ENCODE measurements at regions not wholly inside any gene's neighbourhood (a gene's known extent, or its start where the extent isn't known, plus 50 kb on each side); places are given as distances from the start of the nearest gene placed in this dataset.

GRCh38 chr4:144872508-144873225, 225.3 kb downstream of the ANAPC10 start:
- Histone ChIP-seq H3K27me3 (ENCODE audit: control insufficient read depth in 2 of 2, insufficient read depth in 2 of 2, low read length in 2 of 2) (no peaks in the 10 kb centered on the region), H3K9ac (replicated peaks; ENCODE audit: extremely low read depth, insufficient read depth, low read length) (no peak overlapping the region), H3K9me1 (replicated peaks; ENCODE audit: control insufficient read depth, extremely low read depth, insufficient read depth, low read length) (no peaks in the 10 kb centered on the region), H3K4me3 (replicated peaks in 1 of 3; ENCODE audit: insufficient read depth in 1 of 3, low read depth in 1 of 3, low read length in 3 of 3) (no peak overlapping the region), H3K79me2 (ENCODE audit: control insufficient read depth, insufficient read depth, low read length) (no peaks in the 10 kb centered on the region), H2AFZ (ENCODE audit: low read depth, low read length) (no peak overlapping the region), H3K4me2 (ENCODE audit: insufficient read depth, low read length) (no peak overlapping the region), H4K20me1 (replicated peaks; ENCODE audit: control insufficient read depth, extremely low read depth, insufficient read depth, low read length) (no peaks in the 10 kb centered on the region), H3K36me3 (ENCODE audit: control insufficient read depth in 2 of 2, extremely low read depth in 1 of 2, insufficient read depth in 2 of 2, low read length in 2 of 2) (no peaks in the 10 kb centered on the region), H3K9me3 (replicated peaks; ENCODE audit: control insufficient read depth, insufficient read depth, low read length) (no peaks in the 10 kb centered on the region), H3K27ac (ENCODE audit: insufficient read depth, low read depth, low read length) (no peak overlapping the region), H3K4me1 (ENCODE audit: control insufficient read depth, extremely low read depth, insufficient read depth, low read length) (no peaks in the 10 kb centered on the region)
- dilution Hi-C loops (cut with MboI; ENCODE audit: extremely low pct_ligation_motif_present, low sequenced_read_pairs) = no loop called here
- no peak for FAIRE-seq
- no TSS peak for BruUV-seq (replicated peaks)
- DNase-seq (ENCODE audit: low read depth, low spot score) = peak; percentile 11
- intact Hi-C loops (cut with micrococcal nuclease) = no loop called here
- POLR2A ChIA-PET = no interaction called here
- CTCF ChIA-PET = interaction anchor here (1.5 kb wide), 1 partner anchor 15 kb away, joined by 4 read pairs; no protein-coding TSS in a partner anchor
- TF ChIP-seq FOS (IDR thresholded peaks at IDR 0.05; ENCODE audit: borderline replicate concordance, insufficient read depth, low read length) (no peak), GATA2 (IDR thresholded peaks at IDR 0.05; ENCODE audit: insufficient read depth, insufficient read length, low read depth, low read length) (no peak), POLR2A (IDR thresholded peaks at IDR 0.05; ENCODE audit: low read depth, low read length) (no peak), MYC (IDR thresholded peaks at IDR 0.05; ENCODE audit: low read depth, low read length) (no peak), EZH2 (IDR thresholded peaks at IDR 0.05; ENCODE audit: borderline replicate concordance, low read depth, low read length, severe bottlenecking) (no peak), MAX (IDR thresholded peaks at IDR 0.05; ENCODE audit: insufficient read depth, insufficient read length) (no peak), POLR2AphosphoS5 (IDR thresholded peaks at IDR 0.05; ENCODE audit: insufficient read depth, low read depth, low read length) (no peak), JUN (IDR thresholded peaks at IDR 0.05; ENCODE audit: borderline replicate concordance, insufficient read depth, insufficient read length, low read depth) (no peak), CTCF (IDR thresholded peaks at IDR 0.05; ENCODE audit: extremely low read depth in 1 of 2, insufficient read depth in 1 of 2, low read depth in 1 of 2, low read length in 2 of 2) (no peak)
